ENCODE measurements at regions not wholly inside any gene's neighbourhood (a gene's known extent, or its start where the extent isn't known, plus 50 kb on each side); places are given as distances from the start of the nearest gene placed in this dataset.

GRCh38 chr5:171625646-171626045 is 160.0 kb upstream of the SMIM23 start:
- Histone ChIP-seq H4K20me1 (ENCODE audit: insufficient read depth, low read length) (no peaks in the 10 kb centered on the region), H3K27me3 (ENCODE audit: insufficient read depth, low read length) (peaks cover 40% of the 10 kb centered on the region), H2AFZ (ENCODE audit: low read length) (no peak overlapping the region), H3K27ac (ENCODE audit: low read depth, low read length) (no peak overlapping the region), H3K9me3 (ENCODE audit: low read depth, low read length) (no peaks in the 10 kb centered on the region), H3K4me1 (ENCODE audit: insufficient read depth, low read length) (no peaks in the 10 kb centered on the region), H3K36me3 (ENCODE audit: insufficient read depth, low read length) (no peaks in the 10 kb centered on the region), H3K79me2 (ENCODE audit: insufficient read depth, low read length) (no peaks in the 10 kb centered on the region), H3K4me3 (ENCODE audit: insufficient read depth, low read length) (no peak overlapping the region), H3K4me2 (ENCODE audit: insufficient read depth, low read length) (no peak overlapping the region)
- TF ChIP-seq CTCF (IDR thresholded peaks at IDR 0.05; ENCODE audit: extremely low read depth, low read depth, low read length): no peak
- no peak for DNase-seq (ENCODE audit: insufficient read length, low spot score, missing footprints)

- Histone ChIP-seq H3K4me2 (ENCODE audit: insufficient read depth, low read length) (no peak overlapping the region), H3K4me3 (ENCODE audit: insufficient read depth, low read length) (no peak overlapping the region), H3K79me2 (ENCODE audit: insufficient read depth, low read length) (no peaks in the 10 kb centered on the region), H2AFZ (ENCODE audit: low read length) (no peak overlapping the region), H3K4me1 (ENCODE audit: insufficient read depth, low read length) (no peaks in the 10 kb centered on the region), H3K27me3 (ENCODE audit: insufficient read depth, low read length) (peaks cover 49% of the 10 kb centered on the region), H3K9me3 (ENCODE audit: low read depth, low read length) (no peaks in the 10 kb centered on the region), H4K20me1 (ENCODE audit: insufficient read depth, low read length) (no peaks in the 10 kb centered on the region), H3K27ac (ENCODE audit: low read depth, low read length) (no peak overlapping the region), H3K36me3 (ENCODE audit: insufficient read depth, low read length) (no peaks in the 10 kb centered on the region)
- TF ChIP-seq CTCF (IDR thresholded peaks at IDR 0.05; ENCODE audit: extremely low read depth, low read depth, low read length): no peak
- DNase-seq (ENCODE audit: insufficient read length, low spot score, missing footprints): no peak
These were observed 157.5 kb upstream of the SMIM23 start for GRCh38 chr5:171627936-171628632.

GRCh38 chr5:171628633-171628974 is 157.0 kb upstream of the SMIM23 start:
- no peaks in the 10 kb centered on the region for H3K4me1 ChIP-seq (ENCODE audit: insufficient read depth, low read length)
- H3K36me3 ChIP-seq (ENCODE audit: insufficient read depth, low read length): no peaks in the 10 kb centered on the region
- H3K27me3 ChIP-seq (ENCODE audit: insufficient read depth, low read length): peaks cover 47% of the 10 kb centered on the region
- no peaks in the 10 kb centered on the region for H3K79me2 ChIP-seq (ENCODE audit: insufficient read depth, low read length)
- no peak overlapping the region for H3K27ac ChIP-seq (ENCODE audit: low read depth, low read length)
- TF ChIP-seq CTCF (IDR thresholded peaks at IDR 0.05; ENCODE audit: extremely low read depth, low read depth, low read length): no peak
- no peak for DNase-seq (ENCODE audit: insufficient read length, low spot score, missing footprints)
- no peaks in the 10 kb centered on the region for H4K20me1 ChIP-seq (ENCODE audit: insufficient read depth, low read length)
- no peak overlapping the region for H3K4me3 ChIP-seq (ENCODE audit: insufficient read depth, low read length)
- no peak overlapping the region for H2AFZ ChIP-seq (ENCODE audit: low read length)
- H3K4me2 ChIP-seq (ENCODE audit: insufficient read depth, low read length): no peak overlapping the region
- no peaks in the 10 kb centered on the region for H3K9me3 ChIP-seq (ENCODE audit: low read depth, low read length)

- Histone ChIP-seq H3K4me3 (ENCODE audit: insufficient read depth, low read length) (no peak overlapping the region), H3K4me1 (ENCODE audit: insufficient read depth, low read length) (no peaks in the 10 kb centered on the region), H3K27me3 (ENCODE audit: insufficient read depth, low read length) (peaks cover 45% of the 10 kb centered on the region), H2AFZ (ENCODE audit: low read length) (no peak overlapping the region), H3K4me2 (ENCODE audit: insufficient read depth, low read length) (no peak overlapping the region), H3K79me2 (ENCODE audit: insufficient read depth, low read length) (no peaks in the 10 kb centered on the region), H3K36me3 (ENCODE audit: insufficient read depth, low read length) (no peaks in the 10 kb centered on the region), H3K27ac (ENCODE audit: low read depth, low read length) (no peak overlapping the region), H4K20me1 (ENCODE audit: insufficient read depth, low read length) (no peaks in the 10 kb centered on the region), H3K9me3 (ENCODE audit: low read depth, low read length) (no peaks in the 10 kb centered on the region)
- DNase-seq (ENCODE audit: insufficient read length, low spot score, missing footprints): no peak
- TF ChIP-seq CTCF (IDR thresholded peaks at IDR 0.05; ENCODE audit: extremely low read depth, low read depth, low read length): no peak
These were observed 156.4 kb upstream of the SMIM23 start for GRCh38 chr5:171629221-171629620.
